GM12864 (cell line): ENCODE measurements at regions not wholly inside any gene's neighbourhood (a gene's known extent, or its start where the extent isn't known, plus 50 kb on each side); places are given as distances from the start of the nearest gene placed in this dataset.

Source experiments
- DNase-seq: peaks from one replicate; pipeline ENCODE4 v3.0.0-alpha.2; 2011; ENCODE audit warnings: low read depth
- H3K4me3 ChIP-seq: 2 replicates; pipeline ENCODE4 v1.5.1; 2011; ENCODE audit warnings: mild to moderate bottlenecking, low read depth, low read length, control low read depth
- CTCF ChIP-seq: IDR thresholded peaks from 2 replicates; pipeline ENCODE4 v1.5.1; 2011; ENCODE audit warnings: low read depth, mild to moderate bottlenecking, moderate library complexity, low read length, control low read depth, inconsistent platforms; ENCODE audit errors: missing control alignments

GRCh38 chr4:157795495-157795894, 377.3 kb downstream of the GASK1B start:
- H3K4me3 ChIP-seq, result no peak overlapping the region
- no peak for DNase-seq
- TF ChIP-seq CTCF, result no peak

GRCh38 chr4:157792716-157793115, 380.1 kb downstream of the GASK1B start:
- DNase-seq, result no peak
- no peak overlapping the region for H3K4me3 ChIP-seq
- TF ChIP-seq CTCF, result no peak

GRCh38 chr4:157791236-157791635, 381.6 kb downstream of the GASK1B start:
- no peak overlapping the region for H3K4me3 ChIP-seq
- no peak for TF ChIP-seq CTCF
- DNase-seq, result no peak

- TF ChIP-seq CTCF, result no peak
- H3K4me3 ChIP-seq, result no peak overlapping the region
- DNase-seq, result no peak
These were observed 385.2 kb downstream of the GASK1B start for GRCh38 chr4:157787618-157788017.

- DNase-seq, result no peak
- TF ChIP-seq CTCF, result no peak
These were observed 391.5 kb downstream of the GASK1B start for GRCh38 chr4:157781361-157781760.

GRCh38 chr4:157779081-157779480, 393.7 kb downstream of the GASK1B start:
- DNase-seq, result no peak
- H3K4me3 ChIP-seq, result no peak overlapping the region
- no peak for TF ChIP-seq CTCF

More at GRCh38 chr4:157781361-157781760, 391.5 kb downstream of the GASK1B start:
- H3K4me3 ChIP-seq, result no peak overlapping the region

- TF ChIP-seq CTCF, result no peak
- no peak overlapping the region for H3K4me3 ChIP-seq
- no peak for DNase-seq
These were observed 395.8 kb downstream of the GASK1B start for GRCh38 chr4:157776930-157777528.
